EH (cell line): ENCODE measurements at regions not wholly inside any gene's neighbourhood (a gene's known extent, or its start where the extent isn't known, plus 50 kb on each side); places are given as distances from the start of the nearest gene placed in this dataset.
A peak's percentile ranks its signal among the peaks of the same experiment; 100 is the strongest.
"Not testable (repeated sequence)": the region's sequence is repeated elsewhere in the genome, so short reads cannot be mapped to it uniquely, and the experiment has no call there.

Experiments
- DNase-seq: peaks from one replicate; pipeline ENCODE4 v3.0.0-alpha.2; 2015; ENCODE audit warnings: low read depth

DNA sequence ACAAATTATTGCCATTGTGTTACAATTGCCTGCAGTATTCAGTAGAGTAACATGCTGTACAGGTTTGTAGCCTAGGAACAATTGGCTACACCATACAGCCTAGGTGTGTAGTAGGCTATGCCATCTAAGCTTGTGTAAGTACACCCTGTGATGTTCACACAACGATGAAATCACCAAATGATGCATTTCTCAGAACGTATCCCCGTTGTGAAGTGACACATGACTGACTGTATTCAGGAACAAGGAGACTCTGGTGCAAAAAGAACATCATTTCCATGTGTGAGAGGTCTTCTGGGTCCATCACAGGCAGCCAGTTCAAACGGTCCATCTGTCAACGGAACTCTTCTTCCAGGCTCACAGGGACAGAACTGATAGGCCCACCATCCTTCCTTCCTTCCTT is 263.7 kb downstream of the ANAPC1 start:
- no peak for DNase-seq

DNA sequence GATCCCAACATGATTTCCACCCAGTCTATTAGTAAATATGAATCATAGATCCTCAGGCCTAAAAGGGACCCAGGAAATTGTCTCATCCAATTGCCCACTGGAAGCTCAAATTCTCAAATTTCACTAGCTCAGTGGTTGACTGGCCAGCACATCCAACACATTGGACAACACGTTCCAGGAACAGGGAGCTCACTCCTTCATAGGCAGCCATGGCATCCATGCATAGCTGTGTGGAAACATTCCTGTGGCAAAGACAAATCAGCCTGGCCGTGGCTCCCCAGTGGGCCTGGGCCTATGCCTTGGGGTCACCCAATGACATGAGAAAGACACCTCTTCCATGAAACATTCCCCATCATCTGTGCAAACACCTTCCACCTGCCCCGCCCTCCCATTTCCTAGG is 261.1 kb downstream of the ANAPC1 start:
- DNase-seq: peak; percentile 67

DNA sequence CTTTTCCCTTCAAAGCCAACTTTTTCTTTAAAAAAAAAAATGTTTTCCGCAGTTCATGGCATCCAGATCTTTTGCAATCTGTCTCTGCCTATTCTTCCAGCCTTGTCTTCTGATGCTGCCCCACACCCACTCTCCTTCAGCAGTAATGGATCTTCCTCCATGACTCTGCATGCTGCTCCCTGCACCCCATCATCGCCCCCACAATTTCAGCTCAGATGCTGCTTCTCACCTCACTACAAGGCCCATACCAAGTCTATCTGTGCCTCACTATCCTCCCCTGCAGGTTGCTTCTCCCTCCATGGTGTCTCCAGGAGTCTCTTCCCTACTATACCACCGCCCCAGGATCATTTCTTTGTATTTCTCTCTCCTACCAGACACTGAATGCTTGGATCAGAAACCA is 260.6 kb downstream of the ANAPC1 start:
- DNase-seq: no peak

DNA sequence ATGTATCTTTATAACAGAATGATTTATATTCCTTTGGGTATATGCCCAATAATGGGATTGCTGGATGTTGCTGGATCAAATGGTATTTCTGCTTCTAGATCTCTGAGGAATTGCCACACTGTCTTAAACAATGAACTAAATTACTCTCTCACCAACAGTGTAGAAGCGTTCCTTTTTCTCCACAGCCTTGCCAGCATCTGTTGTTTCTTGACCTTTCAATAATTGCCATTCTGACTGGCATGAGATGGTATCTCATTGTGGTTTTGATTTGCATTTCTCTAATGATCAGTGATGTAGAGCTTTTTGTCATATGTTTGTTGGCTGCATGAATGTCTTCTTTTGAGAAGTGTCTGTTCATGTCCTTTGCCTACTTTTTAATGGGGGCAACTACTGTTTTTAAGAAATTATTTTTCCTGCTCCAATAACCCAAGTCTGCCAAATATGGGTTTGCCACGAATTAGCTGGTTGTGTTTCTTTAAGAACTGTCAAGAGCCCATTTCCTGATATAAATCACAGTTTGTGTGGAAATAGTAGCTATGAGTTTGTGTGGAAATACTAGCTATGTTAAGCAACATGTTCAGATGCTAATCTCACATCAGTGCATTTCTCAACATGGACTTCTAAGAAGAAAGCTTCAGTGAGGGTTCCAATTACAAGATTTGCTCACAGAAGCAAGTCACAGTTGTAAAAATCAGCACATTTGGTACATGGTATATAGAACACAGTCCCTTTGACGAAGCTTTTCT is 259.4 kb downstream of the ANAPC1 start:
- DNase-seq: peak; percentile 91

DNA sequence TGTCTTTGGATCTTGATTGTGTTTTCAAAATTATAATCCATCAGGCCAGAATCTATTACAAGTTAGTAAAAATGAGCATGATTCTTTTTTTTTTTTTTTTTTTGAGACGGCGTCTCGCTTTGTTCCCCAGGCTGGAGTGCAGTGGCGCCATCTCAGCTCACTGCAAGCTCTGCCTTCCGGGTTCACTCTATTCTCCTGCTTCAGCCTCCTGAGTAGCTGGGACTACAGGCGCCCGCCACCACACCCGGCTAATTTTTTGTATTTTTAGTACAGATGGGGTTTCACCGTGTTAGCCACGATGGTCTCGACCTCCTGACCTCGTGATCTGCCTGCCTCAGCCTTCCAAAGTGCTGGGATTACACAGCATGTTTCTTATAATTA is 258.8 kb downstream of the ANAPC1 start:
- DNase-seq: not testable (repeated sequence)

DNA sequence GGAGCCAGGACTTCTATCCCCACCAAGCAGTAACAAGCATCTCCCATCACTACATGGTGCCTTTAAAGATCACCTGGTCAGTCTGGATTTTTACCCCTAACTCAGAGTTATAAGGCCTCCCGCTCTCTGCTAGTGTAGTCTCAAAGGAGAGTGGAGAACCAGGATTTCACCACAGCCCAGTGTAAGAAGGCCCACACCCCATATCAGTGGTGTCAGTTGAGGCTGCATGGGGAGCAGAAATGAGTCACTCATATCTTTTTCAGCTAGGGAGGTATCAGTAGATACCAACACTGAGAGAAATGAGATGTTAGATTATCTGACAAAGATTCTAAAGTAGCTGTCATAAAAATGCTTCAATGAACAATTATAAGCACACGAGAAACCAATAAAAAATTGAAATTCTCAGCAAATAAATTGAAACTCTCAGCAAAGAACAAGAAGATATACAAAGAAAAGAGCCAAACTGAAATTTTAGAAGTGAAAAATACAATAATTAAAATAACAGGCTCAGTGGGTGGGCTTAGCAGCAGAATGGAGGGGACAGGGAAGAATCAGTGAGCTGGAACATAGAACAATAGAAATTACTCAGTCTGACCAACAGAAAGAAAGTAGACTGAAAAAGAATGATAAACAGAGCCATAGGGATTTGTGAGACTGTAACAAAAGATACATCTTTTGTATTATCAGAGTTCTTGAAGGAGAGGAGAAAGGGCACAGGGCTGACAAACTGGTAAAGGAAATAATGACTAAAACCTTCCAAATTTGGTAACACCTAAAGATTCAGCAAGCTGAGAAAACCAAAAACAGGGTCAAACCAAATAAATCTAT is 257.7 kb downstream of the ANAPC1 start:
- DNase-seq: peak; percentile 41

DNA sequence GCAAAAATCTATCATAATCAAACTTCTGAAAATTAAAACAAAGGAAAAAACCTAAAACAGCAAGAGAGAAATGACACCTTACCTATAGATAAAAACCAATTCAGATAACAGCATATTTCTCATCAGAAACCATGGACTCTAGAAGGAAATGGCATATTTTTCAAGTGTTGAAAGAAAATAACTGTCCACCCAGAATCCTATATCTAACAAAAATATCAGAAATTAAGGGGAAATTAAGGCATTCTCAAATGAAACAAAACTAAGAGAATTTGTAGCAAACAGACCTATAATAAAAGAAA is 257.2 kb downstream of the ANAPC1 start:
- DNase-seq: no peak

DNA sequence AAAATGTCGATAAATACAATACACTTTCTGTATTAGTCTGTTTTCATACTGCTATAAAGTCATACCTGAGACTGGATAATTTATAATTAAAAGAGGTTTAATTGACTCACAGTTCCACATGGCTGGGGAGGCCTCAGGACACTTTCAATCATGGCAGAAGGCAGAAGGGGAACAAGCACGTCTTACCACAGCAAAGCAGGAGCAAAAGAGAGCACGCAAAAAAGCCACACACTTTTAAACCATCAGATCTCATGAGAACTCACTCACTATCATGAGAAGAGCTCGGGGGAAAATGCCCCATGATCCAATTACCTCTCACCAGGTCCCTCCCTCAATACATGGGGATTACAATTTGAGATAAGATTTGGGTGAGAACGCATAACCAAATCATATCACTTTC is 256.7 kb downstream of the ANAPC1 start:
- no peak for DNase-seq

DNA sequence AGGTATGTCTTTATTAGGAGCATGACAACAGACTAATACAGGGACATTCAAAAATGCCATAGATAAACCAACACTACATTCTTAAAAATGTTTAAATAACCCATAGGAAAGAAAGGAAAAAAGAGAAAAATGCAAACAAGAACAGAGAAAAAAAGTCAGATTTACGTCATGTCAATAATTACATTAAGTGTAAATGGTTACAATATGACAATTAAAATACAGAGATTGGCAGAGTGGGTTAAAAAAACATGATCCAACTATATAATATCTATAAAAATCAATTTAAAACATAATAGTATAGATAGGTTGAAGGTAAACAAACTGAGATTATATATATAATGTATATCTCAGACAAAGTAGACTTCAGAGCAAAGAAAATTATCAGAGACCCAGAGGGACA is 255.8 kb downstream of the ANAPC1 start:
- no peak for DNase-seq

DNA sequence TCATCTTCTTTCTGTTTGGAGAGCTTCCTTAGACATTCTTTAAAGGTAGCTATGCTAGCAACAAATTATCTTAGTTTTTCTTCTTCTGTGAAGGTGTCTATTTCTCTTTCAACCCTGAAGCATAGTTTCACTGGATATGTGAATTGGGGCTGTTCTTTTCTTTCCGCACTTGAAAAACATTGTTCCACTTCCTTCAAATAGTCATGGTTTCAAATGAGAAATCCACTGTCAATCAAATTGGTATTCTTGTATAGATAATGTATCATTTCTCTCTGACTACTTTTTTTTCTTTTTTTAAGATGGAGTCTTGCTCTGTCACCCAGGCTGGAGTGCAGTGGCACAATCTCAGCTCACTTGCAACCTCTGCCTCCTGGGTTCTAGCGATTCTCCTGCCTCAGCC is 254.0 kb downstream of the ANAPC1 start:
- no peak for DNase-seq

DNA sequence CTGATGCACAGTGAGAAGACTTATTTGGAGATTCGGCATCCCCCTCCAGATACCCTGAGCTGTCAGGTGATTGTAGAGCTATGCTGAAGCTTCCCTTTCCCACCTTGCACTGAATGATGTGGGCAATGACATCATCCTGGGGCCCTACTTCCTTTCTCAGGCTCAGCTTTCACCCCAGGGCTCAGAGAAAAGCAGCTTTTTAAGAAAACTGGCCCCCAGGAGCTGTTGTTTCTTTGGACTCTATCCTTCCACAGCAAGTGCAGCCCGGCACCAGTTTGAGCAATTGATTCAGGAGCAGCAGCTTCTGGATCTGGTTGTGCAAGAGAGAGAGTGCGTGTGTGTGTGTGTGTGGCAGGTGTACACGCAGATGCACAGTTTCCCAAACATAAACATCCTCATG is 251.3 kb downstream of the ANAPC1 start:
- no peak for DNase-seq

DNA sequence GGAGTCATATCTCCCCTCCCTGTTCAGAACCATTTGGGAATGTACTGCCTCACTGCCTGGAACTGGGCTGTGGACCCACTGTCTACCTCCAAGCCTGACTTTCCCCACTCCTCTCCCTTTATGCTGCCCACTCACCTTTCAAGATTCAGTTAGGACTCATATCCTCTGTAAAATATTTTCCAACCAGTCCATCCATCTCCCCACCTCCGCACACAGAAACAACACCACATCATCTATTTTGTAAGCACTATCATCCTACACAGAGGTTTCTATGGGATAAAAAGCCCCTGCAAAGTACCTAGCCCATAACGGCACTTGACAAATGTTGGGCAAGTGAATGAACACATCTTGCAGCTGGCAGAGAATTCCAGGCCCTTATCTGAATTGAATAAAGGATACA is 250.8 kb downstream of the ANAPC1 start:
- DNase-seq: no peak

DNA sequence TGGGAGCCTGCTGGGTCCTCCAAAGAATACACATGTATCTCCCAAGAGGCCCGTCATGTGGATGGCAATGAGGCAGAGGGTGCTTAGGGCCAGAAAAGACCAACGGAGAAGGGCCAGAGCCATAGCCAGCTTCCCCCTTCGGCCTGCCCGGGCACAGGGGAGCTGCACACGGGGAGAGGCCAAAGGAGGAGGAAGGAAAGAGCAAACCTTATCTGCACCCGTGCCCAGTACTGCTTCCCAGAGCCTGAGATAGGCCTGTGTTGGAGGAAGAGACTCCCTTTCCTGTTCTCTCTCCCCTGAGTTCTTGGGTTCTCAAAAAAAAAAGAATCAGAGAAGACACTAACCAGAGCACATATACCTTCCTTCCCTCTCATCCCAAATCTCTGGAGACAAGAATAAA is 250.3 kb downstream of the ANAPC1 start:
- DNase-seq: no peak

DNA sequence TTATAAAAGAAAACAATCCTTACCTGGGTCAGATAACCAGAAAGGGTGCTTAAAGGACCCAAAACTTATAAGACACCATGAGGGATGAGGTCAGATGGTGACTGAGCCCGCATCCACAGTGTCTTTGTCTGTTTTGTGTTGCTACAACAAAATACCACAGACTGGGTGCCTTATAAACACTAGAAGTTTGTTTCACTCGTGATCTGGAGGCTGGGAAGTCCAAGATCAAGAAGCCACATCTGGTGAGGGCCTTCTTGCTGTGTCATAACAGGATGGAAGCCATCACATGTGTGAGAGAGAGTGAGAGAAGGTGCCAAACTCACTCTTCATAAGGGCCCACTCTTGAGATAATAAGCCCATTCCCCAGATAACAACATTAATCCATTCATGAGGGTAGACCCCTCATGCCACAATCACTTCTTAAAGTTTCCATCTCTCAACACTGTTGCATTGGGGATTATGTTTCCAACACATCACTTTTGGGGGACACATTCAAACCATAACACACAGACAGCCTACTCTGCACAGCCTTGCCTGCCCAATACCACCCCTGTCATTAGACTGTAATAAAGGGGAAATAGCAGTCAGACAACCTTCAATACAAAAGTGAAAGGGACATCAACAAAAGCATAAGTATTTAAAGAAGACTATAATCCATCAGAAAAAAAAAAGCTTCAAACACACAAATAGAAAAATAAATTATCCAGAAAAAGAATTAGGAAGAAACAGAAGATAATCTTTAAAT is 249.8 kb downstream of the ANAPC1 start:
- peak; percentile 24 for DNase-seq

DNA sequence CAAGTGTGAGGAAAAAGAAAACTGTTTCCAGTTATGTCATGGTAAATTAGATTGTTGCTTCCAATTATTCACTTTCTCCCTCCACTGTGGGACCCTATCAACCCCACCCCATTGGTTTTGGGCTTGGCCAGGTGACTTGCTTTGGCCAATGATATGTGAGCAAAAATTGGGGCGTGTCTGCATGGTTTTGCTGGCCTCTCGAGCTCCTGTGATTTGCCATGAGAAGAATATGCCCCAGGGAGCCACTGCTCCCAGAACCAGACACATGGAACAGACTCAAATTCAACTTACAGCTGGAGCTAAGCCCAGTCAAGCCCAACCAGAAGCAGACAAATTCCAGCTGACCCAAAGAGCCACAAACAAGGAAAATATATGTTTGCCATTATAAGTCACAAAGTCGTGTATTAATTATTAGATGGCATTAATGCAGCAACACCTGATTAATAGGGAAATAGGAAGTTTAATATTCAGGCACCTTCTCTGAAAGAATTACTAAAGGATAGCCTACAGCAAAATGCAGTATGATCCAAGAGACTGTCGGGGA is 248.9 kb downstream of the ANAPC1 start:
- peak; percentile 59 for DNase-seq

DNA sequence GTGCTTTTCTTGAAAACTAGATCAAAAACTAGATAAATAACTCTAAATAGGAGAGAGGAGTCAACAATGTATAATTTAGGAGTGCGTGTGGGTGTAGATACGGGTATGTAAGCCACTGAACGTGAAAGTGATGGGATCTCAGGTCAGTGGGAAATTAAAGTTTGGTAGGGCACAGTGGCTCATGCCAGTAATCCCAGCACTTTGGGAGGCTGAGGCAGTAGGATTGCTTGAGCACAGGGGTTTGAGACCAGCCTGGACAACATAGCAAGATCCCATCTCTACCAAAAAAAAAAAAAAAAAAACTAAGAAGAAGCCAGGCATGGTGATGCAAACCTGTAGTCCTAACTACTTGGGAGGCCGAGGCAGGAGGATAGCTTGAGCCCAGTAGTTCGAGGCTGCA is 247.1 kb downstream of the ANAPC1 start:
- no peak for DNase-seq

DNA sequence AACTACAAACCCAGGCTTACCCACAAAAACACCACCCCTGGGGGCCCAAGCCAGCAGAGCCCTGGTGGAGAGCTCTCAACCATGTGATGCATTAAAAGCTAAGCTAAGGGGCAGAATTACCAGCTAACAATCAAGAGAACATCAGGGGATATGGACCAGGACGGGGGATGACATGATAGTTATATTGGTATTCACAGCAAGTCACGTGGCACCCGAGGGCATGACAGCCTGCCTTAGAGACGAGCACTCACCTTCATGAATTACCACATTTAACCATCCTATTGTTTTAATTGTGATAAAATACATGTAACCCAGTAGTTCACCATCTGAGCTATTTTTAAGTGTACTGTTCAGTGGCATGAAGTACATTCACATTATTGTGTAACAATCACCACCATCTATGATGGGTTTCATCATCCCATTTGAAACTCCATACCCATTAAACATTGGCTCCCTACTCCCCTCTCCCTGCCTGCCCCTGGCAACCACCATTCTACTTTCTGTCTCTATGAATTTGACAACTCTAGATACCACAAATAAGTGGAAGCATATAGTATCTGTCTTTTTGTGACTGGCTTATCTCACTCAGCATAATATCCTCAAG is 245.6 kb downstream of the ANAPC1 start:
- DNase-seq: no peak

DNA sequence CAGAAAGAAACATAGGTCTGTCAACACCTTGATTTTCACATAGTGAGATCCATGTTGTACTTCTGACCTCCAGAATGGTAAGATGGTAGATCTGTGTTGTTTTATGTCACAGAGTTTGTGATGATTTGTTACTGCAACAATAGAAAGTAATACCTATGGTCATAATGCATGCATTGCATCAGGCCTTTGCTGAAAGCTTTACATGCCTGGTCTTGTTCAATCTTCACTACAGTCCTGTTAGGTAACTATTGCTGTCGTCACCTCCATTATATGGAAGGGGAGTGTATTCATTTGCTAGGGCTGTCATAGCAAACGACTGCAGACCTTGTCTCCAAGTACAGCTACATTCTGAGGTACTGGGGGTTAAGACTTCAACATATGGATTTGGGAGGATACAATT is 243.5 kb downstream of the ANAPC1 start:
- DNase-seq: no peak

DNA sequence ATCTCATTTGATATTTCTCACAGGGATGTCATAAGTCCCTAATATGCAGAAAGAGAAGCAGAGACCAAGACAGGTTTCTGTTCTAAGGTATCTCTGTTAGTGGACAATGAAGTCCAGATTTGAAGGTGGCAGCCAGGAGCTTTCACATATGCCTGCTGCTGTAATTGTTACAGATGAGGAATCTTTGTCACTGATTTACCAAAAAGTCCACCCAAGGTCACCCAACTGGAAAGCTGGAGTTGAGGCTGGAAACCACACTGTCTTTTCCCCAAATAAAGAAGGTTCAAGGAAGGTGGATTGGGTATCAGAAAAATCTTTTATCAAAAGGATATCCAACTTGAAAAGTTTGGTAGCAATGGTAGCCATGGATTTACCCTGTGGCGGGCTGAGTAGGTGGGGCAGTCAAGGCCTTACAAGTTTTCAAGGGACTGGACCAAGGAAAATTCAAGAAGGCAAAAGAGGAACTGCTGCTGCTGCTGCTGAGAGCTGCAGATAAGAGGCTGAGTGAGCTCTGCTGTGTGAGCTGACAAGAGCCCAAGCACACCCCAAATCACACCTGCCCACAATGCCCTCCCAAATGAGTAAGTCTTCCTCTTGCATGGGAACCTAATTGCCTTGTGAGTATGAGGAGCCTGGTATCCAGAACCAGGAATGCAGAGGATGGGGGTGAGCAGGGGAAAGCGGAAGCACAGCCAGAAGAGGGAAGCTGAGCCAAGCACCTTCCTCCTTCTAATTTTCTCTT is 241.2 kb downstream of the ANAPC1 start:
- no peak for DNase-seq

DNA sequence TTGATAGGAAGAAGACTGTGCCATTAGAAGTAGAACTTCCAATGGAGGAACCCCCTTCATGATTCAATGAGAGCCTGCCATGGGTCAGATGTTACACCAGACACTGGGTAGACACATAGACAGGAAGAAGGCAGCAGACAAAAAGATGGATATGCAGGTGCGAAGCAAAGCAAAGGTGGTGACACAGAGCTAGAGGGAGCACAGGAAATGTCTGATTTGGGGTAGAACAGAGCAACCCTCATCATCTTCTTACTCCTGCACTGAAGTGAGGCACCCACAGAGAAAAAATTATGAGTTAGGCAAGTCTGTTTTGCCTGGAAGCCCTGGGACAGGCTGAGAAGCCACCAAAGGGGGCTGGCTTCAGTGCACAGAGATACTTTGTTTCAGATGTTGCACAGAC is 240.2 kb downstream of the ANAPC1 start:
- no peak for DNase-seq

DNA sequence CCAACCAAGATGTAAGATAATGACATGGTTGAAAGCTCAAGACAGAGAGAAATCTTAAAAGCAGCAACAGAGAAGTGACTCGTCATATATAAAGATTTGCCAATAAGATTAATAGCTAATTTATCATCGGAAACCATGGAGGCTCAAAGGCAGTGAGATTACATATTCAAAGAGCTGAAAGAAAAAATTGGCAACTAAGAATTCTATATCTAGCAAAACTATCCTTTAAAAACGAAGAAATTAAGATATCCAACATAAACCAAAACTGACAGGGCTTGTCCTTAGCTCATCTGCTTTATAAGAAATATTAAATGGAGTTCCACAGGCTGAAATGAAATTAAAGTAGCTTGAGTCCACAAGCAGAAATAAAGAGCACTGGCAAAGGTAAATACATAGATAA is 236.6 kb downstream of the ANAPC1 start:
- no peak for DNase-seq

DNA sequence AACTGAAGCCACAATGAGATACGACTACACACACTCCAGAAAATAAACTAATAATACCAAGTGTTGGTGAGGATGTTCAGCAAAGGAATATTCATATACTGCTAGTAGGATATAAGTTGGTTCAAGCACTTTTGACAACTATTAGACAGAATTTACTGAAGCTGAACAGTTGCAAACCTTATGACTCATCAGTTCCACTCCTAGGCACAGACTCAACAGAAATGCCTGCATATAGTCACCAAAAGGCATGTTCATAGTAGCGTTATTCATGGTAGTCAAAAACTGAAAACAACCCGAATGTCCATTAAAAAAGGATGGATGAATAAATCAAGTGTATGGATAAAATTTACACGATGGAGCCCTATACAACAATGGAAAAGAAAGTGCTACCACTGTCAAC is 232.0 kb downstream of the ANAPC1 start:
- DNase-seq: no peak
